H1 (cell line): ENCODE measurements at regions not wholly inside any gene's neighbourhood (a gene's known extent, or its start where the extent isn't known, plus 50 kb on each side); places are given as distances from the start of the nearest gene placed in this dataset.

Experiments used
- CHD7 ChIP-seq: fragments of 300-600 bp; sonication (generic); IDR thresholded peaks from 2 replicates; pipeline ENCODE4 v1.7.1; 2012; ENCODE audit warnings: low read length, moderate library complexity, mild to moderate bottlenecking, inconsistent platforms; ENCODE audit not compliant: insufficient replicate concordance

GRCh38 chr2:31644551-31644950, 63.8 kb upstream of the SRD5A2 start (continued):
- no peak for TF ChIP-seq CHD7
